ENCODE measurements at regions not wholly inside any gene's neighbourhood (a gene's known extent, or its start where the extent isn't known, plus 50 kb on each side); places are given as distances from the start of the nearest gene placed in this dataset.

GRCh38 chr20:40435146-40435895 is 253.7 kb downstream of the MAFB start:
- no peak for TF ChIP-seq CTCF (IDR thresholded peaks at IDR 0.05)
- peaks cover 18 to 23% of the 10 kb centered on the region in 2 donors for H3K4me1 ChIP-seq (ENCODE audit: control insufficient read depth in 1 of 2, insufficient read depth in 2 of 2, low read length in 2 of 2)
- Mint-ChIP-seq H3K27ac (peak overlapping the region in 1 of 7 donors; percentile 49), H3K27me3 (ENCODE audit: low read depth in 3 of 3) (peaks cover 4 to 16% (median 15%) of the 10 kb centered on the region in 3 donors), H3K4me3 (no peak overlapping the region), H3K9me3 (peaks cover 0 to 2% (median 0%) of the 10 kb centered on the region in 7 donors), H3K36me3 (peaks cover 0 to 2% of the 10 kb centered on the region in 2 donors), H3K4me1 (peaks cover 25% of the 10 kb centered on the region)
- H3K79me2 ChIP-seq (ENCODE audit: insufficient read depth, low read length) = no peaks in the 10 kb centered on the region
- intact Hi-C loops (cut with micrococcal nuclease) = no loop called here
- no peak for DNase-seq
- H3K9me3 ChIP-seq (replicated peaks in 1 of 2; ENCODE audit: control insufficient read depth in 1 of 2, insufficient read depth in 1 of 2, low read length in 2 of 2) = no peaks in the 10 kb centered on the region
- H2AFZ ChIP-seq (ENCODE audit: insufficient read depth, low read depth, low read length, poor library complexity, severe bottlenecking) = no peak overlapping the region
- WGBS (ENCODE audit: insufficient coverage) = 86% methylated on average over 1 of the region's 4 CpGs
- no peak overlapping the region for H3K4me3 ChIP-seq (replicated peaks in 1 of 3; ENCODE audit: low read depth in 2 of 3, low read length in 3 of 3)
- no peak overlapping the region for H3K27ac ChIP-seq (ENCODE audit: low read depth in 1 of 2, low read length in 2 of 2)
- no peaks in the 10 kb centered on the region for H4K20me1 ChIP-seq (ENCODE audit: insufficient read depth, low read length)
- H3K27me3 ChIP-seq (ENCODE audit: control insufficient read depth in 2 of 2, insufficient read depth in 2 of 2, low read length in 2 of 2) = peaks cover 0 to 3% of the 10 kb centered on the region in 2 donors
- H3K9ac ChIP-seq (ENCODE audit: insufficient read depth, low read length, poor library complexity, severe bottlenecking) = no peak overlapping the region
- H3K4me2 ChIP-seq (replicated peaks; ENCODE audit: extremely low read depth, low read length, poor library complexity, severe bottlenecking) = no peak overlapping the region
- H3K36me3 ChIP-seq (replicated peaks in 1 of 2; ENCODE audit: control insufficient read depth in 1 of 2, insufficient read depth in 2 of 2, low read length in 2 of 2) = no peaks in the 10 kb centered on the region

DNA sequence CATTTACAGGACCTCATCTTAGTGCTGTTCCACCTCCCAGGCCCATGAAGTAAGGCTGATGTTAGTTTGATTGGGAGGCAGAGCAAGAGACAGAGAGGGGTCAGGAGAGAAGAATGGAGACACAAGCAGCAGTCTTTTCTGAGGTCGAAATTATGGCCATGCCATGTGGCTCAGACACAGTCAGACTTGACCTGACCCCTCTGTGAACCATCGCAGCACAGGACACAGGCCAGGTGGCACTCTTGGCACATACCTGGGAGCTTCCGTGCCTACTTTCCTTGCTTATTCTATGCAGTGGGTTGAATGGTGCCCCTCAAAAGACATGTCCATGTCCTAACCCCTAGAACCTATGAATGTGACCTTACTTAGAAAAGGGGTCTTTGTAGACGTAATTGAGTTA is 254.9 kb downstream of the MAFB start:
- Histone ChIP-seq H4K20me1 (ENCODE audit: insufficient read depth, low read length) (no peaks in the 10 kb centered on the region), H3K27ac (ENCODE audit: low read depth in 1 of 2, low read length in 2 of 2) (no peak overlapping the region), H3K4me1 (ENCODE audit: control insufficient read depth in 1 of 2, insufficient read depth in 2 of 2, low read length in 2 of 2) (peaks cover 18 to 23% of the 10 kb centered on the region in 2 donors), H3K9me3 (replicated peaks in 1 of 2; ENCODE audit: control insufficient read depth in 1 of 2, insufficient read depth in 1 of 2, low read length in 2 of 2) (no peaks in the 10 kb centered on the region), H3K36me3 (replicated peaks in 1 of 2; ENCODE audit: control insufficient read depth in 1 of 2, insufficient read depth in 2 of 2, low read length in 2 of 2) (no peaks in the 10 kb centered on the region), H2AFZ (ENCODE audit: insufficient read depth, low read depth, low read length, poor library complexity, severe bottlenecking) (no peak overlapping the region), H3K4me3 (replicated peaks in 1 of 3; ENCODE audit: low read depth in 2 of 3, low read length in 3 of 3) (no peak overlapping the region), H3K9ac (ENCODE audit: insufficient read depth, low read length, poor library complexity, severe bottlenecking) (no peak overlapping the region), H3K79me2 (ENCODE audit: insufficient read depth, low read length) (no peaks in the 10 kb centered on the region), H3K27me3 (ENCODE audit: control insufficient read depth in 2 of 2, insufficient read depth in 2 of 2, low read length in 2 of 2) (peaks cover 0 to 3% of the 10 kb centered on the region in 2 donors), H3K4me2 (replicated peaks; ENCODE audit: extremely low read depth, low read length, poor library complexity, severe bottlenecking) (no peak overlapping the region)
- WGBS (ENCODE audit: insufficient coverage) = 77% methylated on average over 3 of the region's 4 CpGs
- Mint-ChIP-seq H3K4me1 (peaks cover 27% of the 10 kb centered on the region), H3K4me3 (no peak overlapping the region), H3K27me3 (ENCODE audit: low read depth in 3 of 3) (peaks cover 7 to 19% (median 13%) of the 10 kb centered on the region in 3 donors), H3K27ac (peak overlapping the region in 1 of 7 donors; percentile 8), H3K36me3 (peaks cover 0 to 2% of the 10 kb centered on the region in 2 donors), H3K9me3 (peaks cover 0 to 3% (median 1%) of the 10 kb centered on the region in 7 donors)
- no peak for DNase-seq
- intact Hi-C loops (cut with micrococcal nuclease) = no loop called here
- TF ChIP-seq CTCF (IDR thresholded peaks at IDR 0.05) = no peak
